A549 (cell line): ENCODE measurements at regions not wholly inside any gene's neighbourhood (a gene's known extent, or its start where the extent isn't known, plus 50 kb on each side); places are given as distances from the start of the nearest gene placed in this dataset.

ENCODE experiments used
- BCL3 ChIP-seq: fragments of >200 bp; sonication (Bioruptor Twin); formaldehyde crosslinking; IDR thresholded peaks from 3 replicates; pipeline ENCODE4 v1.6.1; 2016
- CHD2 ChIP-seq: fragments of 150-350 bp; IDR thresholded peaks from 2 replicates; pipeline ENCODE4 v1.6.1; 2014; ENCODE audit warnings: low read length; ENCODE audit not compliant: partially characterized antibody
- E2F6 ChIP-seq: IDR thresholded peaks from 2 replicates; pipeline ENCODE4 v1.6.1; 2012; ENCODE audit warnings: low read depth, borderline replicate concordance
- ESRRA ChIP-seq: fragments of 150-350 bp; IDR thresholded peaks from 2 replicates; pipeline ENCODE4 v1.6.1; 2014; ENCODE audit warnings: mild to moderate bottlenecking, low read length, borderline replicate concordance
- GATA3 ChIP-seq: IDR thresholded peaks from 2 replicates; pipeline ENCODE4 v1.6.1; 2012; ENCODE audit warnings: borderline replicate concordance
- JUN ChIP-seq, 2 experiments: fragments of >200 bp; sonication (Bioruptor Twin); formaldehyde crosslinking; IDR thresholded peaks; 2 replicates in 1 of 2; 3 replicates in 1 of 2; pipeline ENCODE4 v1.6.1; 2016 to 2017
- JUNB ChIP-seq: fragments of >200 bp; sonication (Bioruptor Twin); formaldehyde crosslinking; IDR thresholded peaks from 2 replicates; pipeline ENCODE4 v1.6.1; 2016
- PBX3 ChIP-seq: IDR thresholded peaks from 2 replicates; pipeline ENCODE4 v1.6.1; 2012
- POLR2A ChIP-seq: IDR thresholded peaks from 2 replicates; pipeline ENCODE4 v1.6.1; 2012; ENCODE audit warnings: mild to moderate bottlenecking, low read length
- RAD21 ChIP-seq, 2 experiments: fragments of >200 bp in 1 of 2; sonication (Bioruptor Twin) in 1 of 2; formaldehyde crosslinking in 1 of 2; IDR thresholded peaks in 1 of 2; conservative IDR thresholded peaks in 1 of 2; 2 replicates in 1 of 2; 3 replicates in 1 of 2; pipeline ENCODE4 v1.6.1; 2012 to 2018; ENCODE audit warnings: inconsistent platforms in 1 of 2
- SMC3 ChIP-seq: fragments of >200 bp; sonication (Bioruptor Twin); formaldehyde crosslinking; IDR thresholded peaks from 3 replicates; pipeline ENCODE4 v1.6.1; 2018; ENCODE audit warnings: inconsistent platforms
- TF ChIP-seq, protein P1 (sequence below): fragments of >200 bp; sonication (Bioruptor Twin); formaldehyde crosslinking; IDR thresholded peaks from 3 replicates; pipeline ENCODE4 v1.5.1; 2016
- TF ChIP-seq, protein P2 (sequence below): fragments of 150-350 bp; IDR thresholded peaks from 2 replicates; pipeline ENCODE4 v1.6.1; 2014; ENCODE audit warnings: low read depth, mild to moderate bottlenecking, low read length

DNA sequence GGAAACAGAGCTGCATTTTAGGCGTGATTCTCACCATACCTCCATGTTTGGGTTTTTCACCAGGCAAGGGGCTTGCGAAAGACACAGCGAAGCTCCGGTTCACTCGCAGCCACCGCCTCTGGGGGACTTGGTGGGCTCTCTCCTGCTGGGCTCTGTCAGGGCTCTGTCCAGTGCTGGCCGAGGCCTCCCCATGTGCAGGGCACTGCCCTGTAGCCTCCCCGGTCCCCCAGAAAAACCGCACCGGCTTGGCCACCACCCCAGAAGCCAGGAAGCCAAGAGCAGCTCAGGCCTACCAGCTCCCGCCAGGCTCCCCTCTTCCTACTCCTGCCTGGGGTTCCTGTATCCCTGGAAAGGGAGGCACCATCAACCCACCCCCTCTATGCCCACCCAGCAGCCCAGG, 151.5 kb downstream of the CTTN start:
- TF ChIP-seq CHD2 (no peak), RAD21 (conservative IDR thresholded peaks at IDR 0.05 in 1 of 2, IDR thresholded peaks at IDR 0.05 in 1 of 2) (no peak), BCL3 (no peak), E2F6 (no peak), SMC3 (no peak), POLR2A (no peak), PBX3 (no peak), ESRRA (no peak), GATA3 (no peak), JUN (IDR thresholded peaks at IDR 0.05) (no peak), JUNB (no peak)
- TF ChIP-seq, protein P1, sequence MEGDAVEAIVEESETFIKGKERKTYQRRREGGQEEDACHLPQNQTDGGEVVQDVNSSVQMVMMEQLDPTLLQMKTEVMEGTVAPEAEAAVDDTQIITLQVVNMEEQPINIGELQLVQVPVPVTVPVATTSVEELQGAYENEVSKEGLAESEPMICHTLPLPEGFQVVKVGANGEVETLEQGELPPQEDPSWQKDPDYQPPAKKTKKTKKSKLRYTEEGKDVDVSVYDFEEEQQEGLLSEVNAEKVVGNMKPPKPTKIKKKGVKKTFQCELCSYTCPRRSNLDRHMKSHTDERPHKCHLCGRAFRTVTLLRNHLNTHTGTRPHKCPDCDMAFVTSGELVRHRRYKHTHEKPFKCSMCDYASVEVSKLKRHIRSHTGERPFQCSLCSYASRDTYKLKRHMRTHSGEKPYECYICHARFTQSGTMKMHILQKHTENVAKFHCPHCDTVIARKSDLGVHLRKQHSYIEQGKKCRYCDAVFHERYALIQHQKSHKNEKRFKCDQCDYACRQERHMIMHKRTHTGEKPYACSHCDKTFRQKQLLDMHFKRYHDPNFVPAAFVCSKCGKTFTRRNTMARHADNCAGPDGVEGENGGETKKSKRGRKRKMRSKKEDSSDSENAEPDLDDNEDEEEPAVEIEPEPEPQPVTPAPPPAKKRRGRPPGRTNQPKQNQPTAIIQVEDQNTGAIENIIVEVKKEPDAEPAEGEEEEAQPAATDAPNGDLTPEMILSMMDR, result no peak
- TF ChIP-seq, protein P2, sequence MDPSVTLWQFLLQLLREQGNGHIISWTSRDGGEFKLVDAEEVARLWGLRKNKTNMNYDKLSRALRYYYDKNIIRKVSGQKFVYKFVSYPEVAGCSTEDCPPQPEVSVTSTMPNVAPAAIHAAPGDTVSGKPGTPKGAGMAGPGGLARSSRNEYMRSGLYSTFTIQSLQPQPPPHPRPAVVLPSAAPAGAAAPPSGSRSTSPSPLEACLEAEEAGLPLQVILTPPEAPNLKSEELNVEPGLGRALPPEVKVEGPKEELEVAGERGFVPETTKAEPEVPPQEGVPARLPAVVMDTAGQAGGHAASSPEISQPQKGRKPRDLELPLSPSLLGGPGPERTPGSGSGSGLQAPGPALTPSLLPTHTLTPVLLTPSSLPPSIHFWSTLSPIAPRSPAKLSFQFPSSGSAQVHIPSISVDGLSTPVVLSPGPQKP, result no peak
